CD14-positive monocyte (primary cell): ENCODE measurements at regions not wholly inside any gene's neighbourhood (a gene's known extent, or its start where the extent isn't known, plus 50 kb on each side); places are given as distances from the start of the nearest gene placed in this dataset.

Experiments used
- DNase-seq, 3 donors: peaks; one replicate each; pipeline ENCODE4 v3.0.0-alpha.2; 2011 to 2022
- H2AFZ ChIP-seq: 2 replicates; pipeline ENCODE4 v1.6.0; 2012; ENCODE audit warnings: mild to moderate bottlenecking, low read depth, low read length, inconsistent platforms; ENCODE audit not compliant: insufficient read depth, poor library complexity, severe bottlenecking
- H3K27ac ChIP-seq, 2 donors: 1 replicate in 1 of 2; 2 replicates in 1 of 2; pipeline ENCODE4 v1.5.1; 2012 to 2013; ENCODE audit warnings: low read length in 2 of 2, control low read depth in 1 of 2, inconsistent platforms in 1 of 2, low read depth in 1 of 2, mild to moderate bottlenecking in 1 of 2
- H3K27me3 ChIP-seq, 2 donors: one replicate each; pipeline versions ENCODE4 v1.6.0 to v1.6.1; 2011 to 2013; ENCODE audit warnings: low read length in 2 of 2; ENCODE audit not compliant: control insufficient read depth in 2 of 2, insufficient read depth in 2 of 2
- H3K36me3 ChIP-seq, 2 donors: replicated peaks in 1 of 2; 1 replicate in 1 of 2; 2 replicates in 1 of 2; pipeline versions ENCODE4 v1.5.1 to v1.6.1; 2012 to 2013; ENCODE audit warnings: low read length in 2 of 2, control low read depth in 1 of 2, inconsistent platforms in 1 of 2, mild to moderate bottlenecking in 1 of 2; ENCODE audit not compliant: insufficient read depth in 2 of 2, control insufficient read depth in 1 of 2
- H3K4me1 ChIP-seq, 2 donors: 1 replicate in 1 of 2; 2 replicates in 1 of 2; pipeline versions ENCODE4 v1.5.1 to v1.6.1; 2012 to 2013; ENCODE audit warnings: low read length in 2 of 2, control low read depth in 1 of 2, inconsistent platforms in 1 of 2, mild to moderate bottlenecking in 1 of 2, moderate library complexity in 1 of 2; ENCODE audit not compliant: insufficient read depth in 2 of 2, control insufficient read depth in 1 of 2
- H3K4me2 ChIP-seq: replicated peaks from 2 replicates; pipeline ENCODE3; 2012; ENCODE audit warnings: low read length, moderate library complexity, mild to moderate bottlenecking; ENCODE audit not compliant: poor library complexity, severe bottlenecking; ENCODE audit errors: extremely low read depth
- H3K4me3 ChIP-seq, 3 experiments: fragments of 200-600 bp in 1 of 3; sonication (generic) in 1 of 3; replicated peaks in 1 of 3; 1 replicate in 2 of 3; 2 replicates in 1 of 3; pipeline ENCODE4 v1.5.1; 2011 to 2013; ENCODE audit warnings: low read length in 3 of 3, mild to moderate bottlenecking in 3 of 3, control low read depth in 2 of 3, low read depth in 2 of 3, inconsistent platforms in 1 of 3, moderate library complexity in 1 of 3
- H3K79me2 ChIP-seq: 2 replicates; pipeline ENCODE4 v1.6.0; 2012; ENCODE audit warnings: mild to moderate bottlenecking, control low read depth, inconsistent platforms, low read length, moderate library complexity; ENCODE audit not compliant: insufficient read depth
- H3K9ac ChIP-seq: 2 replicates; pipeline ENCODE4 v1.6.0; 2017; ENCODE audit warnings: low read length, mild to moderate bottlenecking; ENCODE audit not compliant: insufficient read depth, poor library complexity, severe bottlenecking
- H3K9me3 ChIP-seq, 2 donors: replicated peaks in 1 of 2; 1 replicate in 1 of 2; 2 replicates in 1 of 2; pipeline versions ENCODE4 v1.5.1 to v1.6.1; 2012 to 2013; ENCODE audit warnings: low read length in 2 of 2, control low read depth in 1 of 2; ENCODE audit not compliant: control insufficient read depth in 1 of 2, insufficient read depth in 1 of 2
- H4K20me1 ChIP-seq: 2 replicates; pipeline ENCODE4 v1.6.0; 2012; ENCODE audit warnings: mild to moderate bottlenecking, low read length, control low read depth, moderate library complexity; ENCODE audit not compliant: insufficient read depth
- H3K27ac Mint-ChIP-seq, 7 donors: one replicate each; pipeline ENCODE4 v1.8.0; 2020; ENCODE audit warnings: mild to moderate bottlenecking in 7 of 7, mixed read lengths in 7 of 7, moderate library complexity in 6 of 7, inconsistent platforms in 2 of 7
- H3K27me3 Mint-ChIP-seq, 3 donors: one replicate each; pipeline ENCODE4 v1.8.0; 2021 to 2022; ENCODE audit warnings: low read depth in 3 of 3, mild to moderate bottlenecking in 3 of 3, mixed read lengths in 3 of 3, moderate library complexity in 3 of 3, inconsistent platforms in 1 of 3
- H3K36me3 Mint-ChIP-seq, 2 donors: one replicate each; pipeline ENCODE4 v1.8.0; 2020; ENCODE audit warnings: mixed read lengths in 2 of 2, inconsistent platforms in 1 of 2, mild to moderate bottlenecking in 1 of 2
- H3K4me1 Mint-ChIP-seq: one replicate; pipeline ENCODE4 v1.8.0; 2020; ENCODE audit warnings: mild to moderate bottlenecking, mixed read lengths
- H3K4me3 Mint-ChIP-seq, 2 donors: one replicate each; pipeline ENCODE4 v1.8.0; 2020; ENCODE audit warnings: mild to moderate bottlenecking in 2 of 2, mixed read lengths in 2 of 2, moderate library complexity in 1 of 2
- H3K9me3 Mint-ChIP-seq, 7 donors: one replicate each; pipeline ENCODE4 v1.8.0; 2020 to 2022; ENCODE audit warnings: mixed read lengths in 7 of 7, mild to moderate bottlenecking in 6 of 7, moderate library complexity in 6 of 7, inconsistent platforms in 2 of 7
- WGBS: methylation state at CpG from one replicate; pipeline ENCODE4 v1.1.5; 2013; ENCODE audit warnings: missing lambda C conversion rate; ENCODE audit not compliant: insufficient coverage; 5-methylcytosine and 5-hydroxymethylcytosine counted together
- intact Hi-C, 2 donors: fragments of 100-400 bp; cut with micrococcal nuclease; formaldehyde crosslinking; loops; one replicate each; pipeline versions ENCODE4 v1.15.0 to v1.15.1; 2023
- TF ChIP-seq, protein P1 (sequence below): fragments of 200-600 bp; IDR thresholded peaks from one replicate; pipeline ENCODE4 v1.8.0; 2022; ENCODE audit warnings: antibody characterized with exemption, mild to moderate bottlenecking

DNA sequence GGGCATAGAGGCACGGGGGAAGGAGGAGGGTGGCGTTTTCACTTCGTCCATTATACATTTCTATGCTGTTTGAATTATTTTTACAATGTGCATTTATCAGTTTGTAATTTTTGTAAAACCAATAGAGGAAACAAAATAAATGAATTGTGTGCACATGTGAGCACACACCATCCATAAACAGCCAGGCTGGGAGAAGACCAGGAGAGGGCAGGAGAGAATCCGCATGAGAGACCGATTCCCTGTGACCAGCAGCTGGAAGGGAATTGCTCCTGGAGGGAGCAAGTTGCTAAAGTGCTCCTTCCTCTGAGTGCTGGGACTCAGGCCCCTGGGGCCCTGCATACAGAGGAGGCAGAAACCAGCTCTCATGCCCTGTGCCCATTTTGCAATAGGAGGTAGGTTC, 126.0 kb downstream of the ABCC12 start:
- no peak overlapping the region for H2AFZ ChIP-seq
- intact Hi-C loops = no loop called here
- no peak overlapping the region for H3K27ac ChIP-seq
- no peak for DNase-seq
- no peak overlapping the region for H3K4me3 ChIP-seq
- H3K4me2 ChIP-seq = no peak overlapping the region
- Mint-ChIP-seq H3K4me1 (no peaks in the 10 kb centered on the region), H3K36me3 (no peaks in the 10 kb centered on the region), H3K27me3 (peaks cover 0 to 8% (median 2%) of the 10 kb centered on the region in 3 donors), H3K4me3 (no peak overlapping the region), H3K9me3 (peaks cover 0 to 4% (median 2%) of the 10 kb centered on the region in 7 donors), H3K27ac (no peak overlapping the region)
- TF ChIP-seq, protein P1, sequence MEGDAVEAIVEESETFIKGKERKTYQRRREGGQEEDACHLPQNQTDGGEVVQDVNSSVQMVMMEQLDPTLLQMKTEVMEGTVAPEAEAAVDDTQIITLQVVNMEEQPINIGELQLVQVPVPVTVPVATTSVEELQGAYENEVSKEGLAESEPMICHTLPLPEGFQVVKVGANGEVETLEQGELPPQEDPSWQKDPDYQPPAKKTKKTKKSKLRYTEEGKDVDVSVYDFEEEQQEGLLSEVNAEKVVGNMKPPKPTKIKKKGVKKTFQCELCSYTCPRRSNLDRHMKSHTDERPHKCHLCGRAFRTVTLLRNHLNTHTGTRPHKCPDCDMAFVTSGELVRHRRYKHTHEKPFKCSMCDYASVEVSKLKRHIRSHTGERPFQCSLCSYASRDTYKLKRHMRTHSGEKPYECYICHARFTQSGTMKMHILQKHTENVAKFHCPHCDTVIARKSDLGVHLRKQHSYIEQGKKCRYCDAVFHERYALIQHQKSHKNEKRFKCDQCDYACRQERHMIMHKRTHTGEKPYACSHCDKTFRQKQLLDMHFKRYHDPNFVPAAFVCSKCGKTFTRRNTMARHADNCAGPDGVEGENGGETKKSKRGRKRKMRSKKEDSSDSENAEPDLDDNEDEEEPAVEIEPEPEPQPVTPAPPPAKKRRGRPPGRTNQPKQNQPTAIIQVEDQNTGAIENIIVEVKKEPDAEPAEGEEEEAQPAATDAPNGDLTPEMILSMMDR = no peak
- no peaks in the 10 kb centered on the region for H3K79me2 ChIP-seq
- H3K36me3 ChIP-seq = no peaks in the 10 kb centered on the region
- no peak overlapping the region for H3K9ac ChIP-seq
- H3K27me3 ChIP-seq = no peaks in the 10 kb centered on the region
- H3K9me3 ChIP-seq = no peaks in the 10 kb centered on the region
- H4K20me1 ChIP-seq = no peaks in the 10 kb centered on the region
- no peaks in the 10 kb centered on the region for H3K4me1 ChIP-seq
- WGBS = 85% methylated on average over 2 of the region's 5 CpGs

GRCh38 chr16:48025359-48025758, 130.4 kb downstream of the ABCC12 start:
- Mint-ChIP-seq H3K4me1 (no peaks in the 10 kb centered on the region), H3K4me3 (no peak overlapping the region), H3K36me3 (no peaks in the 10 kb centered on the region), H3K27me3 (peaks cover 2 to 4% (median 3%) of the 10 kb centered on the region in 3 donors), H3K27ac (no peak overlapping the region), H3K9me3 (peaks cover 2 to 9% (median 3%) of the 10 kb centered on the region in 7 donors)
- no peaks in the 10 kb centered on the region for H4K20me1 ChIP-seq
- no peaks in the 10 kb centered on the region for H3K4me1 ChIP-seq
- intact Hi-C loops = no loop called here
- DNase-seq = no peak
- 83% methylated on average over 2 of the region's 5 CpGs for WGBS
- no peak overlapping the region for H2AFZ ChIP-seq
- H3K27me3 ChIP-seq = no peaks in the 10 kb centered on the region
- no peak overlapping the region for H3K9ac ChIP-seq
- no peaks in the 10 kb centered on the region for H3K79me2 ChIP-seq
- no peaks in the 10 kb centered on the region for H3K36me3 ChIP-seq
- H3K4me3 ChIP-seq = no peak overlapping the region
- no peaks in the 10 kb centered on the region for H3K9me3 ChIP-seq
- H3K4me2 ChIP-seq = no peak overlapping the region
- TF ChIP-seq, protein P1 = no peak
- H3K27ac ChIP-seq = no peak overlapping the region
